Amniotic stem cell (primary cell): ENCODE measurements at regions not wholly inside any gene's neighbourhood (a gene's known extent, or its start where the extent isn't known, plus 50 kb on each side); places are given as distances from the start of the nearest gene placed in this dataset.
"Not testable (repeated sequence)": the region's sequence is repeated elsewhere in the genome, so short reads cannot be mapped to it uniquely, and the experiment has no call there.

ENCODE experiments used
- DNase-seq: peaks from one replicate; lab custom pipeline; 2025; lab: John Stamatoyannopoulos, UW

- no peak for DNase-seq
Observed at GRCh38 chr11:26839911-26840698, 118.2 kb upstream of the SLC5A12 start.

- DNase-seq, result peak; percentile 46
Observed at GRCh38 chr11:26841818-26842473, 120.1 kb upstream of the SLC5A12 start.

- DNase-seq, result no peak
Observed at GRCh38 chr11:26842478-26843282, 120.8 kb upstream of the SLC5A12 start.

GRCh38 chr11:26843539-26843938, 121.7 kb upstream of the SLC5A12 start:
- no peak for DNase-seq

- DNase-seq, result no peak
Observed at GRCh38 chr11:26844963-26845362, 123.1 kb upstream of the SLC5A12 start.

- DNase-seq, result no peak
Observed at GRCh38 chr11:26846227-26846626, 124.4 kb upstream of the SLC5A12 start.

GRCh38 chr11:26847459-26847858, 125.6 kb upstream of the SLC5A12 start:
- DNase-seq, result no peak

- DNase-seq, result no peak
Observed at GRCh38 chr11:26847977-26848376, 126.1 kb upstream of the SLC5A12 start.

GRCh38 chr11:26849036-26849435, 127.2 kb upstream of the SLC5A12 start:
- no peak for DNase-seq

- DNase-seq, result no peak
Observed at GRCh38 chr11:26851291-26851690, 129.4 kb upstream of the SLC5A12 start.

GRCh38 chr11:26851696-26852095, 129.8 kb upstream of the SLC5A12 start:
- DNase-seq, result no peak

GRCh38 chr11:26858098-26858497, 135.8 kb upstream of the FIBIN start:
- DNase-seq, result no peak

GRCh38 chr11:26859416-26859815, 134.5 kb upstream of the FIBIN start:
- DNase-seq, result no peak

GRCh38 chr11:26860091-26860780, 133.7 kb upstream of the FIBIN start:
- no peak for DNase-seq

GRCh38 chr11:26860895-26861294, 133.0 kb upstream of the FIBIN start:
- DNase-seq, result no peak

GRCh38 chr11:26862801-26863200, 131.1 kb upstream of the FIBIN start:
- DNase-seq, result no peak

- no peak for DNase-seq
Observed at GRCh38 chr11:26865703-26866102, 128.2 kb upstream of the FIBIN start.

GRCh38 chr11:26867286-26867685, 126.6 kb upstream of the FIBIN start:
- no peak for DNase-seq

GRCh38 chr11:26878959-26879581, 114.8 kb upstream of the FIBIN start:
- no peak for DNase-seq

GRCh38 chr11:26882363-26882880, 111.5 kb upstream of the FIBIN start:
- DNase-seq, result not testable (repeated sequence)

GRCh38 chr11:26891501-26891900, 102.4 kb upstream of the FIBIN start:
- DNase-seq, result no peak
